Neural cell (in vitro differentiated cells): ENCODE measurements at regions not wholly inside any gene's neighbourhood (a gene's known extent, or its start where the extent isn't known, plus 50 kb on each side); places are given as distances from the start of the nearest gene placed in this dataset.
A peak's percentile ranks its signal among the peaks of the same experiment; 100 is the strongest.

Experiments
- H2AFZ ChIP-seq: fragments of 200-600, 300-800 bp; sonication (generic), shearing (Covaris generic); 2 replicates; pipeline ENCODE4 v1.6.0; 2014; ENCODE audit warnings: low read depth, mild to moderate bottlenecking, antibody characterized with exemption, low read length, moderate library complexity
- H3F3A ChIP-seq: fragments of 200-600 bp; shearing (Covaris generic); 2 replicates; pipeline ENCODE4 v1.6.1; 2016; ENCODE audit warnings: mild to moderate bottlenecking, moderate library complexity, mixed read lengths, antibody characterized with exemption, low read length; ENCODE audit not compliant: insufficient read depth, poor library complexity, severe bottlenecking
- H3K27ac ChIP-seq: fragments of 200-600, 300-800 bp; sonication (generic), shearing (Covaris generic); 2 replicates; pipeline ENCODE4 v1.5.1; 2014; ENCODE audit warnings: mild to moderate bottlenecking, low read length, moderate library complexity
- H3K27me3 ChIP-seq: fragments of 300-800, 200-600 bp; sonication (generic), shearing (Covaris generic); 2 replicates; pipeline ENCODE4 v1.6.0; 2014; ENCODE audit warnings: mild to moderate bottlenecking, low read depth, low read length, moderate library complexity; ENCODE audit not compliant: insufficient read depth
- H3K36me3 ChIP-seq: fragments of 300-800, 200-600 bp; sonication (generic), shearing (Covaris generic); 2 replicates; pipeline ENCODE4 v1.5.1; 2014; ENCODE audit warnings: mild to moderate bottlenecking, antibody characterized with exemption, low read length, moderate library complexity; ENCODE audit not compliant: insufficient read depth
- H3K4me2 ChIP-seq: fragments of 300-800, 200-600 bp; sonication (generic), shearing (Covaris generic); 2 replicates; pipeline ENCODE4 v1.6.0; 2014; ENCODE audit warnings: mild to moderate bottlenecking, low read length
- H3K4me3 ChIP-seq: fragments of 300-800, 200-600 bp; sonication (generic), shearing (Covaris generic); 2 replicates; pipeline ENCODE4 v1.5.1; 2014; ENCODE audit warnings: mild to moderate bottlenecking, low read length, moderate library complexity
- H3K79me2 ChIP-seq: fragments of 200-600 bp; shearing (Covaris generic); replicated peaks from 2 replicates; pipeline ENCODE4 v1.6.0; 2014; ENCODE audit warnings: mild to moderate bottlenecking, low read length, moderate library complexity; ENCODE audit not compliant: insufficient read depth
- H3K9ac ChIP-seq: fragments of 300-800, 200-600 bp; sonication (generic), shearing (Covaris generic); 2 replicates; pipeline ENCODE4 v1.6.1; 2016; ENCODE audit warnings: mild to moderate bottlenecking, low read length, mixed read lengths
- H3K9me2 ChIP-seq: fragments of 200-600 bp; shearing (Covaris generic); 2 replicates; pipeline ENCODE4 v1.6.1; 2016; ENCODE audit warnings: mild to moderate bottlenecking, low read length, mixed read lengths; ENCODE audit not compliant: insufficient read depth
- H3K9me3 ChIP-seq: fragments of 200-600, 300-800 bp; sonication (generic), shearing (Covaris generic); 2 replicates; pipeline ENCODE4 v1.6.1; 2016; ENCODE audit warnings: mild to moderate bottlenecking, mixed run types, low read length, moderate library complexity, mixed read lengths
- H4K20me1 ChIP-seq: fragments of 200-600 bp; shearing (Covaris generic); 2 replicates; pipeline ENCODE4 v1.6.1; 2016; ENCODE audit warnings: mild to moderate bottlenecking, mixed run types; ENCODE audit not compliant: insufficient read depth
- CTCF ChIP-seq: fragments of 450-650 bp; IDR thresholded peaks from 2 replicates; pipeline ENCODE4 v1.5.1; 2014; ENCODE audit warnings: antibody characterized with exemption, mild to moderate bottlenecking, moderate library complexity; ENCODE audit not compliant: poor library complexity, severe bottlenecking
- EP300 ChIP-seq: fragments of 450-650 bp; conservative IDR thresholded peaks from 2 replicates; pipeline ENCODE4 v1.6.1; 2014; ENCODE audit warnings: antibody characterized with exemption, mild to moderate bottlenecking, moderate library complexity; ENCODE audit not compliant: poor library complexity, severe bottlenecking
- EZH2 ChIP-seq: fragments of 200-600, 300-800 bp; shearing (Covaris generic), sonication (generic); IDR thresholded peaks from 2 replicates; pipeline ENCODE4 v1.6.1; 2014; ENCODE audit warnings: antibody characterized with exemption, low read length, borderline replicate concordance, mild to moderate bottlenecking; ENCODE audit not compliant: insufficient read depth, poor library complexity, severe bottlenecking
- MXI1 ChIP-seq: fragments of 450-650 bp; conservative IDR thresholded peaks from 2 replicates; pipeline ENCODE4 v1.6.1; 2014; ENCODE audit warnings: antibody characterized with exemption, mild to moderate bottlenecking; ENCODE audit not compliant: poor library complexity, severe bottlenecking
- POLR2AphosphoS5 ChIP-seq: IDR thresholded peaks from 2 replicates; pipeline ENCODE4 v1.6.1; 2012
- RAD21 ChIP-seq: fragments of 450-650 bp; conservative IDR thresholded peaks from 2 replicates; pipeline ENCODE4 v1.6.1; 2014; ENCODE audit warnings: antibody characterized with exemption, mild to moderate bottlenecking, moderate library complexity
- REST ChIP-seq: IDR thresholded peaks from 2 replicates; pipeline ENCODE4 v1.6.1; 2012; ENCODE audit warnings: borderline replicate concordance
- SMC3 ChIP-seq: fragments of 450-650 bp; conservative IDR thresholded peaks from 2 replicates; pipeline ENCODE4 v1.6.1; 2014; ENCODE audit warnings: antibody characterized with exemption, mild to moderate bottlenecking, moderate library complexity; ENCODE audit not compliant: poor library complexity

DNA sequence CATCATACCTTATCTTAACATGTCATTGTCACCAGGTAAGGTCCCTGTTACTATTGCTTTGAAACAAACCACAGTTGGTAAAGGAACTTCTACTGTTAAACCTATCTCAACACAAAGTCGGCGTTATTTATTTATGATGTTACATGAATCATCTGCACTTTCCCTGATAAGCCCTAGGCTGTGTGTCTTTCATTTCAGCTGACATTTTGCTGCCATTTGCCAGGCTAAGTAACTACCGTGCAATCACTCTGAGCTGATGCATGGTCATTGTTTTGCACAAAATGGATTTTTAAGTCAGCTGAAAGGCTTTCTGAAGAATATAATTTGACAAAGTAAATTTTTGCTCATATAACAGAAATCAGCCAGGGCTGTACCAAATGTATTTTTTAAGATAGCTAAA is 546.5 kb downstream of the ZNF608 start:
- H3K4me2 ChIP-seq, result no peak overlapping the region
- H3K9ac ChIP-seq, result no peak overlapping the region
- no peaks in the 10 kb centered on the region for H3K79me2 ChIP-seq
- peaks cover 6% of the 10 kb centered on the region for H3K9me3 ChIP-seq
- H3K9me2 ChIP-seq, result no peaks in the 10 kb centered on the region
- no peaks in the 10 kb centered on the region for H3K36me3 ChIP-seq
- H3K27me3 ChIP-seq, result no peaks in the 10 kb centered on the region
- no peak overlapping the region for H2AFZ ChIP-seq
- no peaks in the 10 kb centered on the region for H3F3A ChIP-seq
- H3K4me3 ChIP-seq, result no peak overlapping the region
- H3K27ac ChIP-seq, result no peak overlapping the region
- H4K20me1 ChIP-seq, result no peaks in the 10 kb centered on the region
- TF ChIP-seq POLR2AphosphoS5 (peak; percentile 56), SMC3 (peak; percentile 19), EZH2 (no peak), RAD21 (peak; percentile 15), EP300 (peak; percentile 74)

- Histone ChIP-seq H3K36me3 (no peaks in the 10 kb centered on the region), H3F3A (no peaks in the 10 kb centered on the region), H3K27ac (no peak overlapping the region), H3K27me3 (no peaks in the 10 kb centered on the region), H3K9ac (no peak overlapping the region), H3K9me2 (no peaks in the 10 kb centered on the region), H3K79me2 (no peaks in the 10 kb centered on the region), H3K9me3 (no peaks in the 10 kb centered on the region), H2AFZ (no peak overlapping the region), H3K4me2 (peak overlapping the region; percentile 4), H3K4me3 (no peak overlapping the region), H4K20me1 (no peaks in the 10 kb centered on the region)
- TF ChIP-seq EP300 (no peak), CTCF (no peak), EZH2 (no peak), MXI1 (no peak), REST (no peak), RAD21 (no peak)
Observed at GRCh38 chr5:124195411-124195810, 551.0 kb downstream of the ZNF608 start.

- H3K9me3 ChIP-seq, result no peaks in the 10 kb centered on the region
- no peak overlapping the region for H3K27ac ChIP-seq
- H3K4me2 ChIP-seq, result no peak overlapping the region
- H3K9me2 ChIP-seq, result no peaks in the 10 kb centered on the region
- H2AFZ ChIP-seq, result no peak overlapping the region
- no peaks in the 10 kb centered on the region for H3F3A ChIP-seq
- H3K4me3 ChIP-seq, result no peak overlapping the region
- no peak overlapping the region for H3K9ac ChIP-seq
- TF ChIP-seq EP300 (no peak), SMC3 (no peak)
- no peaks in the 10 kb centered on the region for H4K20me1 ChIP-seq
- H3K36me3 ChIP-seq, result no peaks in the 10 kb centered on the region
- no peaks in the 10 kb centered on the region for H3K27me3 ChIP-seq
- H3K79me2 ChIP-seq, result no peaks in the 10 kb centered on the region
Observed at GRCh38 chr5:124194282-124194681, 552.2 kb downstream of the ZNF608 start.
